Aorta (tissue), 5 donors: ENCODE measurements at regions not wholly inside any gene's neighbourhood (a gene's known extent, or its start where the extent isn't known, plus 50 kb on each side); places are given as distances from the start of the nearest gene placed in this dataset.

ENCODE experiments used
- ATAC-seq: fragments of 200-7000 bp; cut with Tn5 transposase; one replicate; pipeline ENCODE4 v1.9.1; 2022; ENCODE audit warnings: moderate library complexity; ENCODE audit not compliant: low FRiP score
- DNase-seq, 2 donors: peaks; one replicate each; pipeline ENCODE4 v3.0.0-alpha.2; 2020
- H3K27ac ChIP-seq, 2 donors: one replicate each; pipeline ENCODE4 v1.5.1; 2013; ENCODE audit warnings: low read length in 2 of 2, mild to moderate bottlenecking in 2 of 2, moderate library complexity in 2 of 2, control low read depth in 1 of 2, inconsistent platforms in 1 of 2, low read depth in 1 of 2
- H3K27me3 ChIP-seq, 2 donors: one replicate each; pipeline ENCODE4 v1.6.1; 2013; ENCODE audit warnings: control low read depth in 1 of 2, low read length in 1 of 2, mild to moderate bottlenecking in 1 of 2, moderate library complexity in 1 of 2; ENCODE audit not compliant: insufficient read depth in 2 of 2, control insufficient read depth in 1 of 2
- H3K36me3 ChIP-seq, 2 donors: one replicate each; pipeline ENCODE4 v1.6.1; 2013; ENCODE audit warnings: control low read depth in 1 of 2, low read length in 1 of 2, mild to moderate bottlenecking in 1 of 2; ENCODE audit not compliant: insufficient read depth in 2 of 2, control insufficient read depth in 1 of 2
- H3K4me1 ChIP-seq, 2 donors: one replicate each; pipeline ENCODE4 v1.6.1; 2013; ENCODE audit warnings: low read length in 2 of 2, control low read depth in 1 of 2, mild to moderate bottlenecking in 1 of 2, moderate library complexity in 1 of 2; ENCODE audit not compliant: insufficient read depth in 2 of 2, control insufficient read depth in 1 of 2
- H3K4me3 ChIP-seq, 2 donors: one replicate each; pipeline ENCODE4 v1.5.1; 2013; ENCODE audit warnings: low read length in 2 of 2, control low read depth in 1 of 2, mild to moderate bottlenecking in 1 of 2
- H3K9me3 ChIP-seq: one replicate; pipeline ENCODE4 v1.6.1; 2013; ENCODE audit warnings: mild to moderate bottlenecking, low read length; ENCODE audit not compliant: control insufficient read depth
- WGBS, 2 donors: extraction: QIAGEN DNeasy Blood & Tissue Kit; methylation state at CpG; one replicate each; pipeline ENCODE4 v1.1.7; 2013; 5-methylcytosine and 5-hydroxymethylcytosine counted together
- intact Hi-C, 2 donors: fragments of 100-400 bp; cut with DNase I; formaldehyde crosslinking; loops; one replicate each; pipeline versions ENCODE4 v1.14.2 to v1.15.0; 2022
- donor health status: healthy with polysubstance abuse.
- donor health status: Bipolar disorder and iron deficiency.
- donor health status: DM: no; HTN: no; CAD: no.
- donor health status: DM: no; HTN: no; CAD: no.
- donor health status: DM: yes; HTN: yes; CAD: no.

- Histone ChIP-seq H3K4me1 (no peaks in the 10 kb centered on the region), H3K27me3 (no peaks in the 10 kb centered on the region), H3K27ac (no peak overlapping the region), H3K9me3 (no peaks in the 10 kb centered on the region), H3K36me3 (no peaks in the 10 kb centered on the region), H3K4me3 (no peak overlapping the region)
- ATAC-seq (no peak), DNase-seq (no peak)
- WGBS, 2 donors = 95 to 97% methylated on average over 8 of the region's 8 CpGs
- intact Hi-C loops = no loop called here
Measured at GRCh38 chr4:178142724-178143123, 700.5 kb upstream of the AGA start.

- no peaks in the 10 kb centered on the region for H3K27me3 ChIP-seq
- no peaks in the 10 kb centered on the region for H3K9me3 ChIP-seq
- no peak for ATAC-seq
- intact Hi-C loops = no loop called here
- DNase-seq = no peak
- 94 to 95% methylated on average over 2 of the region's 2 CpGs for WGBS, 2 donors
- no peak overlapping the region for H3K27ac ChIP-seq
- H3K4me3 ChIP-seq = no peak overlapping the region
- H3K36me3 ChIP-seq = no peaks in the 10 kb centered on the region
- no peaks in the 10 kb centered on the region for H3K4me1 ChIP-seq
Measured at GRCh38 chr4:178148106-178148505, 705.9 kb upstream of the AGA start.

- 73 to 74% methylated on average over 11 of the region's 11 CpGs for WGBS, 2 donors
- no peak overlapping the region for H3K27ac ChIP-seq
- no peaks in the 10 kb centered on the region for H3K36me3 ChIP-seq
- DNase-seq = no peak
- intact Hi-C loops = no loop called here
- no peaks in the 10 kb centered on the region for H3K27me3 ChIP-seq
- H3K4me1 ChIP-seq = no peaks in the 10 kb centered on the region
- peaks cover 6% of the 10 kb centered on the region for H3K9me3 ChIP-seq
- ATAC-seq = no peak
- H3K4me3 ChIP-seq = no peak overlapping the region
Measured at GRCh38 chr4:178165251-178165950, 723.2 kb upstream of the AGA start.

- no peak for ATAC-seq
- intact Hi-C loops = no loop called here
- Histone ChIP-seq H3K27ac (no peak overlapping the region), H3K9me3 (peaks cover 3% of the 10 kb centered on the region), H3K36me3 (no peaks in the 10 kb centered on the region), H3K4me1 (no peaks in the 10 kb centered on the region), H3K27me3 (no peaks in the 10 kb centered on the region), H3K4me3 (no peak overlapping the region)
- no peak for DNase-seq
- 50 to 58% methylated on average over 5 of the region's 5 CpGs for WGBS, 2 donors
Measured at GRCh38 chr4:178165951-178166308, 723.7 kb upstream of the AGA start.

- Histone ChIP-seq H3K4me1 (no peaks in the 10 kb centered on the region), H3K36me3 (no peaks in the 10 kb centered on the region), H3K9me3 (no peaks in the 10 kb centered on the region), H3K4me3 (no peak overlapping the region), H3K27me3 (no peaks in the 10 kb centered on the region), H3K27ac (no peak overlapping the region)
- WGBS, 2 donors = 75 to 79% methylated on average over 6 of the region's 6 CpGs
- DNase-seq = no peak
- intact Hi-C loops = no loop called here
- ATAC-seq = no peak
Measured at GRCh38 chr4:178173771-178174170, 731.5 kb upstream of the AGA start.

- ATAC-seq = no peak
- Histone ChIP-seq H3K27ac (no peak overlapping the region), H3K9me3 (no peaks in the 10 kb centered on the region), H3K36me3 (no peaks in the 10 kb centered on the region), H3K4me1 (no peaks in the 10 kb centered on the region), H3K27me3 (no peaks in the 10 kb centered on the region), H3K4me3 (no peak overlapping the region)
- intact Hi-C loops = no loop called here
- WGBS, 2 donors = 85 to 91% methylated on average over 2 of the region's 2 CpGs
- DNase-seq = no peak
Measured at GRCh38 chr4:178174756-178175155, 732.5 kb upstream of the AGA start.

- Histone ChIP-seq H3K4me1 (peaks cover 0 to 2% of the 10 kb centered on the region in 2 donors), H3K36me3 (no peaks in the 10 kb centered on the region), H3K9me3 (no peaks in the 10 kb centered on the region), H3K4me3 (no peak overlapping the region), H3K27me3 (no peaks in the 10 kb centered on the region), H3K27ac (no peak overlapping the region)
- ATAC-seq = no peak
- DNase-seq = no peak
- intact Hi-C loops = no loop called here
- WGBS, 2 donors = 0 to 3% methylated on average over 3 of the region's 3 CpGs
Measured at GRCh38 chr4:178185517-178185916, 743.3 kb upstream of the AGA start.

- no peaks in the 10 kb centered on the region for H3K36me3 ChIP-seq
- no peak for ATAC-seq
- intact Hi-C loops = no loop called here
- no peak overlapping the region for H3K27ac ChIP-seq
- H3K9me3 ChIP-seq = no peaks in the 10 kb centered on the region
- no peaks in the 10 kb centered on the region for H3K27me3 ChIP-seq
- no peak overlapping the region for H3K4me3 ChIP-seq
- peaks cover 0 to under 1% of the 10 kb centered on the region in 2 donors for H3K4me1 ChIP-seq
- DNase-seq = no peak
Measured at GRCh38 chr4:178192611-178193010, 750.4 kb upstream of the AGA start.

GRCh38 chr4:178196751-178197374 lies 754.6 kb upstream of the AGA start:
- H3K9me3 ChIP-seq = no peaks in the 10 kb centered on the region
- ATAC-seq (peak; percentile 37), DNase-seq (no peak)
- H3K4me3 ChIP-seq = no peak overlapping the region
- whole genome bisulfite sequencing, 2 donors = 63 to 67% methylated on average over 6 of the region's 6 CpGs
- H3K4me1 ChIP-seq = peaks cover 2 to 3% of the 10 kb centered on the region in 2 donors
- intact Hi-C loops = no loop called here
- no peaks in the 10 kb centered on the region for H3K27me3 ChIP-seq
- H3K36me3 ChIP-seq = no peaks in the 10 kb centered on the region
- no peak overlapping the region for H3K27ac ChIP-seq
